ENCODE measurements at regions not wholly inside any gene's neighbourhood (a gene's known extent, or its start where the extent isn't known, plus 50 kb on each side); places are given as distances from the start of the nearest gene placed in this dataset.

- no peaks in the 10 kb centered on the region for H3K27me3 ChIP-seq
- in situ Hi-C loops (cut with MboI; ENCODE audit: low pct_ligation_motif_present in 1 of 4, low pct_unique_long_range_greater_than_20kb in 1 of 4, low sequenced_read_pairs in 3 of 4) (no loop called here), intact Hi-C loops (cut with DNase I; ENCODE audit: low total_unique reads) (no loop called here)
- DNase-seq = no peak
- WGBS, 2 donors (ENCODE audit: low coverage in 1 of 2) = 88 to 95% methylated on average over 4 of the region's 4 CpGs
- H3K36me3 ChIP-seq = no peaks in the 10 kb centered on the region
- no peak overlapping the region for H3K27ac ChIP-seq
- no peak overlapping the region for H3K4me3 ChIP-seq
- TF ChIP-seq EP300 (IDR thresholded peaks at IDR 0.05; ENCODE audit: low read depth) = no peak
- TF ChIP-seq POLR2A (IDR thresholded peaks at IDR 0.05) = no peak
- TF ChIP-seq CTCF (IDR thresholded peaks at IDR 0.05) = no peak
- no peak for TF ChIP-seq POLR2AphosphoS5 (IDR thresholded peaks at IDR 0.05)
- H3K4me1 ChIP-seq = no peaks in the 10 kb centered on the region
- H3K9me3 ChIP-seq = no peaks in the 10 kb centered on the region
These were observed 434.3 kb upstream of the TMTC1 start for GRCh38 chr12:30218073-30218472.

GRCh38 chr12:30213166-30213565 is 429.4 kb upstream of the TMTC1 start:
- Histone ChIP-seq H3K27me3 (no peaks in the 10 kb centered on the region), H3K27ac (no peak overlapping the region), H3K9me3 (no peaks in the 10 kb centered on the region), H3K4me3 (no peak overlapping the region), H3K4me1 (no peaks in the 10 kb centered on the region), H3K36me3 (no peaks in the 10 kb centered on the region)
- 50% methylated on average over 1 of the region's 1 CpG; no CpG with 5 or more reads in 1 of the 2 donors for WGBS, 2 donors (ENCODE audit: low coverage in 1 of 2)
- intact Hi-C loops (cut with DNase I; ENCODE audit: low total_unique reads) (no loop called here), in situ Hi-C loops (cut with MboI; ENCODE audit: low pct_ligation_motif_present in 1 of 4, low pct_unique_long_range_greater_than_20kb in 1 of 4, low sequenced_read_pairs in 3 of 4) (no loop called here)
- DNase-seq = no peak
- TF ChIP-seq CTCF (IDR thresholded peaks at IDR 0.05) (no peak), POLR2AphosphoS5 (IDR thresholded peaks at IDR 0.05) (no peak), POLR2A (IDR thresholded peaks at IDR 0.05) (no peak), EP300 (IDR thresholded peaks at IDR 0.05; ENCODE audit: low read depth) (no peak)

- no peaks in the 10 kb centered on the region for H3K36me3 ChIP-seq
- no peak overlapping the region for H3K27ac ChIP-seq
- 62% methylated on average over 3 of the region's 3 CpGs; no CpG with 5 or more reads in 1 of the 2 donors for WGBS, 2 donors (ENCODE audit: low coverage in 1 of 2)
- TF ChIP-seq POLR2A (IDR thresholded peaks at IDR 0.05) (no peak), EP300 (IDR thresholded peaks at IDR 0.05; ENCODE audit: low read depth) (no peak), POLR2AphosphoS5 (IDR thresholded peaks at IDR 0.05) (no peak), CTCF (IDR thresholded peaks at IDR 0.05) (no peak)
- intact Hi-C loops (cut with DNase I; ENCODE audit: low total_unique reads) (no loop called here), in situ Hi-C loops (cut with MboI; ENCODE audit: low pct_ligation_motif_present in 1 of 4, low pct_unique_long_range_greater_than_20kb in 1 of 4, low sequenced_read_pairs in 3 of 4) (no loop called here)
- DNase-seq = no peak
- no peak overlapping the region for H3K4me3 ChIP-seq
- H3K27me3 ChIP-seq = no peaks in the 10 kb centered on the region
- H3K4me1 ChIP-seq = no peaks in the 10 kb centered on the region
- H3K9me3 ChIP-seq = no peaks in the 10 kb centered on the region
These were observed 428.0 kb upstream of the TMTC1 start for GRCh38 chr12:30211743-30212142.

- TF ChIP-seq POLR2A (IDR thresholded peaks at IDR 0.05) (no peak), CTCF (IDR thresholded peaks at IDR 0.05) (no peak), POLR2AphosphoS5 (IDR thresholded peaks at IDR 0.05) (no peak), EP300 (IDR thresholded peaks at IDR 0.05; ENCODE audit: low read depth) (no peak)
These were observed 420.2 kb upstream of the TMTC1 start for GRCh38 chr12:30203981-30204380.

More at GRCh38 chr12:30203981-30204380, 420.2 kb upstream of the TMTC1 start:
- no peak for DNase-seq
- 71 to 90% methylated on average over 2 of the region's 2 CpGs for WGBS, 2 donors (ENCODE audit: low coverage in 1 of 2)
- Histone ChIP-seq H3K27me3 (peaks cover 16% of the 10 kb centered on the region), H3K4me1 (no peaks in the 10 kb centered on the region), H3K36me3 (no peaks in the 10 kb centered on the region), H3K9me3 (no peaks in the 10 kb centered on the region), H3K27ac (no peak overlapping the region), H3K4me3 (no peak overlapping the region)
- intact Hi-C loops (cut with DNase I; ENCODE audit: low total_unique reads) (no loop called here), in situ Hi-C loops (cut with MboI; ENCODE audit: low pct_ligation_motif_present in 1 of 4, low pct_unique_long_range_greater_than_20kb in 1 of 4, low sequenced_read_pairs in 3 of 4) (no loop called here)
